ENCODE measurements at regions not wholly inside any gene's neighbourhood (a gene's known extent, or its start where the extent isn't known, plus 50 kb on each side); places are given as distances from the start of the nearest gene placed in this dataset.

GRCh38 chr5:118022062-118022461 is 966.3 kb downstream of the DTWD2 start:
- DNase-seq: no peak

GRCh38 chr5:118017536-118017935 is 970.8 kb downstream of the DTWD2 start:
- no peak for DNase-seq

GRCh38 chr5:118016396-118016795 is 972.0 kb downstream of the DTWD2 start:
- DNase-seq: no peak

GRCh38 chr5:118015511-118015910 is 972.8 kb downstream of the DTWD2 start:
- DNase-seq: no peak

- no peak for DNase-seq
These were observed 978.5 kb downstream of the DTWD2 start for GRCh38 chr5:118009741-118010297.

- DNase-seq: no peak
These were observed 979.6 kb downstream of the DTWD2 start for GRCh38 chr5:118008779-118009178.

GRCh38 chr5:118007262-118007661 is 981.1 kb downstream of the DTWD2 start:
- no peak for DNase-seq

- DNase-seq: no peak
These were observed 982.1 kb downstream of the DTWD2 start for GRCh38 chr5:118006219-118006618.

GRCh38 chr5:117999939-118000549 is 988.3 kb downstream of the DTWD2 start:
- DNase-seq: no peak

- DNase-seq: no peak
These were observed 1005.7 kb downstream of the DTWD2 start for GRCh38 chr5:117982691-117983090.

GRCh38 chr5:117973785-117974184 is 1014.6 kb downstream of the DTWD2 start:
- no peak for DNase-seq

GRCh38 chr5:117955831-117956230 is 1032.5 kb downstream of the DTWD2 start:
- no peak for DNase-seq

GRCh38 chr5:117954331-117954730 is 1034.0 kb downstream of the DTWD2 start:
- no peak for DNase-seq

- DNase-seq: no peak
These were observed 1035.1 kb downstream of the DTWD2 start for GRCh38 chr5:117953272-117953671.

- DNase-seq: no peak
These were observed 1040.5 kb downstream of the DTWD2 start for GRCh38 chr5:117947836-117948235.

- DNase-seq: no peak
These were observed 1041.2 kb downstream of the DTWD2 start for GRCh38 chr5:117947121-117947520.

- no peak for DNase-seq
These were observed 1043.1 kb downstream of the DTWD2 start for GRCh38 chr5:117945258-117945657.

GRCh38 chr5:117943541-117943940 is 1044.8 kb downstream of the DTWD2 start:
- DNase-seq: no peak

- no peak for DNase-seq
These were observed 1045.4 kb downstream of the DTWD2 start for GRCh38 chr5:117942861-117943519.

- DNase-seq: no peak
These were observed 1095.1 kb downstream of the DTWD2 start for GRCh38 chr5:117893211-117893610.

GRCh38 chr5:117892360-117892759 is 1096.0 kb downstream of the DTWD2 start:
- DNase-seq: no peak

GRCh38 chr5:117889596-117889995 is 1098.8 kb downstream of the DTWD2 start:
- DNase-seq: no peak

- DNase-seq: no peak
These were observed 1099.7 kb downstream of the DTWD2 start for GRCh38 chr5:117888688-117889087.

- DNase-seq: no peak
These were observed 1106.7 kb downstream of the DTWD2 start for GRCh38 chr5:117881426-117882230.
